GM12878 (cell line): ENCODE measurements at regions not wholly inside any gene's neighbourhood (a gene's known extent, or its start where the extent isn't known, plus 50 kb on each side); places are given as distances from the start of the nearest gene placed in this dataset.

ENCODE experiments used
- ATAC-seq: fragments of 200-7000 bp; cut with Tn5 transposase; 3 replicates; pipeline ENCODE4 v1.9.1; 2020; ENCODE audit warnings: mild to moderate bottlenecking, moderate library complexity
- BruUV-seq: library from RNA; stranded (reverse); fragments of 400-500 nt; replicated peaks from 2 replicates; lab custom pipeline; 2021; lab: Mats Ljungman, UMichigan
- CTCF ChIA-PET: fragments of 300-600 bp; sonication (Branson Sonifier 250); formaldehyde crosslinking; extraction: SDS; loops from one replicate; lab custom pipeline; 2021; ENCODE audit warnings: inconsistent platforms; lab: Yijun Ruan, JAX
- POLR2A ChIA-PET: fragments of 350-600 bp; formaldehyde crosslinking; extraction: SDS; loops from one replicate; lab custom pipeline; 2021; ENCODE audit warnings: inconsistent platforms; lab: Charles Lee
- RAD21 ChIA-PET: fragments of 300-600 bp; sonication (Branson Sonifier 250); formaldehyde crosslinking; loops from one replicate; lab custom pipeline; 2023; ENCODE audit warnings: antibody characterized with exemption; ENCODE audit not compliant: unreplicated experiment; lab: Charles Lee
- SMC1A ChIA-PET: fragments of 300-600 bp; sonication (Branson Sonifier 250); formaldehyde crosslinking; loops from one replicate; lab custom pipeline; 2023; ENCODE audit not compliant: unreplicated experiment, uncharacterized antibody; lab: Charles Lee
- DNase-seq: peaks from one replicate; pipeline ENCODE4 v3.0.0-alpha.2; 2011; ENCODE audit warnings: low read depth, low spot score
- FAIRE-seq: peaks from 3 replicates; lab custom pipeline; 2011; peaks lifted over from hg19 to GRCh38; lab: Jason Lieb, UNC
- H2AFZ ChIP-seq: 2 replicates; pipeline ENCODE4 v1.6.0; 2011; ENCODE audit warnings: low read depth, low read length, control low read depth; ENCODE audit not compliant: control insufficient read depth
- H3K27ac ChIP-seq: 2 replicates; pipeline ENCODE4 v1.5.1; 2011; ENCODE audit warnings: control low read depth; ENCODE audit not compliant: control insufficient read depth, insufficient read depth
- H3K27me3 ChIP-seq, 2 experiments: replicated peaks in 1 of 2; 2 replicates each; pipeline versions ENCODE4 v1.6.0 to v1.6.1; 2011; ENCODE audit warnings: low read length in 1 of 2; ENCODE audit not compliant: control insufficient read depth in 2 of 2, insufficient read depth in 2 of 2
- H3K36me3 ChIP-seq, 2 experiments: 2 replicates each; pipeline ENCODE4 v1.5.1; 2011; ENCODE audit warnings: low read length in 1 of 2; ENCODE audit not compliant: control insufficient read depth in 2 of 2, insufficient read depth in 2 of 2
- H3K4me1 ChIP-seq: 2 replicates; pipeline ENCODE4 v1.6.1; 2011; ENCODE audit warnings: mild to moderate bottlenecking, low read length, moderate library complexity, mixed read lengths; ENCODE audit not compliant: control insufficient read depth, insufficient read depth
- H3K4me2 ChIP-seq: 2 replicates; pipeline ENCODE4 v1.6.0; 2011; ENCODE audit warnings: control low read depth; ENCODE audit not compliant: control insufficient read depth, insufficient read depth
- H3K4me3 ChIP-seq: fragments of 200-600 bp; sonication (generic); 2 replicates; pipeline ENCODE4 v1.5.1; 2016
- H3K79me2 ChIP-seq: 2 replicates; pipeline ENCODE4 v1.6.0; 2011; ENCODE audit warnings: low read length; ENCODE audit not compliant: control insufficient read depth, insufficient read depth
- H3K9ac ChIP-seq: 2 replicates; pipeline ENCODE4 v1.8.0; 2011; ENCODE audit warnings: low read length, control low read depth, mixed read lengths; ENCODE audit not compliant: control insufficient read depth, insufficient read depth
- H3K9me3 ChIP-seq: replicated peaks from 3 replicates; pipeline ENCODE4 v1.5.1; 2011; ENCODE audit warnings: mild to moderate bottlenecking, low read length; ENCODE audit not compliant: control insufficient read depth, insufficient read depth
- H4K20me1 ChIP-seq: 2 replicates; pipeline ENCODE4 v1.6.0; 2011; ENCODE audit not compliant: control insufficient read depth, insufficient read depth
- CREB1 ChIP-seq: IDR thresholded peaks from 2 replicates; pipeline ENCODE4 v1.6.1; 2012; ENCODE audit warnings: low read depth, mild to moderate bottlenecking, inconsistent platforms
- CTCF ChIP-seq, 3 experiments: IDR thresholded peaks in 2 of 3; conservative IDR thresholded peaks in 1 of 3; 2 replicates each; pipeline ENCODE4 v1.5.1; 2011; ENCODE audit warnings: low read depth in 3 of 3, low read length in 3 of 3, mild to moderate bottlenecking in 3 of 3, control low read depth in 2 of 3, moderate library complexity in 2 of 3, inconsistent platforms in 1 of 3, mixed read lengths in 1 of 3; ENCODE audit not compliant: control insufficient read depth in 2 of 3, insufficient read depth in 1 of 3; ENCODE audit errors: extremely low read depth in 1 of 3
- E2F8 ChIP-seq: fragments of 450-650 bp; IDR thresholded peaks from 2 replicates; pipeline ENCODE4 v1.6.1; 2018; ENCODE audit warnings: mild to moderate bottlenecking, low read depth, moderate library complexity; ENCODE audit not compliant: partially characterized antibody
- HDGF ChIP-seq: fragments of 450-650 bp; IDR thresholded peaks from 2 replicates; pipeline ENCODE4 v1.6.1; 2016; ENCODE audit warnings: antibody characterized with exemption
- KDM1A ChIP-seq: fragments of 200-600 bp; sonication (generic); IDR thresholded peaks from 2 replicates; pipeline ENCODE4 v1.6.1; 2016; ENCODE audit warnings: borderline replicate concordance
- MYB ChIP-seq: fragments of 150-350 bp; IDR thresholded peaks from 2 replicates; pipeline ENCODE4 v1.6.1; 2014; ENCODE audit warnings: mild to moderate bottlenecking, low read depth, low read length, borderline replicate concordance
- NFIC ChIP-seq: IDR thresholded peaks from 2 replicates; pipeline ENCODE4 v1.6.1; 2012; ENCODE audit warnings: low read depth, mild to moderate bottlenecking, inconsistent platforms, low read length, moderate library complexity
- NR2C2 ChIP-seq: IDR thresholded peaks from 2 replicates; pipeline ENCODE4 v1.6.1; 2011; ENCODE audit warnings: borderline replicate concordance, low read depth; ENCODE audit not compliant: control insufficient read depth, insufficient read length
- PAX8 ChIP-seq: fragments of 450-650 bp; IDR thresholded peaks from 2 replicates; pipeline ENCODE4 v1.6.1; 2017; ENCODE audit warnings: mild to moderate bottlenecking, moderate library complexity
- RB1 ChIP-seq: fragments of 450-650 bp; formaldehyde crosslinking; IDR thresholded peaks from 2 replicates; pipeline ENCODE4 v1.6.1; 2017; ENCODE audit warnings: mild to moderate bottlenecking, borderline replicate concordance
- RBBP5 ChIP-seq: fragments of 200-600 bp; sonication (generic); conservative IDR thresholded peaks from 2 replicates; pipeline ENCODE4 v1.6.1; 2016
- SREBF2 ChIP-seq: IDR thresholded peaks from 2 replicates; pipeline ENCODE4 v1.6.1; 2012; ENCODE audit warnings: mild to moderate bottlenecking, low read length
- SRF ChIP-seq, 2 experiments: IDR thresholded peaks; 2 replicates each; pipeline ENCODE4 v1.6.1; 2011; ENCODE audit warnings: low read depth in 2 of 2, low read length in 2 of 2, mild to moderate bottlenecking in 1 of 2, moderate library complexity in 1 of 2
- ZZZ3 ChIP-seq: IDR thresholded peaks from 2 replicates; pipeline ENCODE4 v1.6.1; 2011; ENCODE audit warnings: low read depth; ENCODE audit not compliant: control insufficient read depth, insufficient read length
- whole genome bisulfite sequencing: methylation state at CpG from one replicate; pipeline ENCODE4 v1.1.6; 2016; ENCODE audit warnings: low lambda C conversion rate; ENCODE audit not compliant: insufficient replicate concordance, insufficient coverage; ENCODE audit errors: missing lambda C conversion rate; 5-methylcytosine and 5-hydroxymethylcytosine counted together
- in situ Hi-C: fragments of 300-500 bp; cut with MboI; formaldehyde crosslinking; loops from 9 replicates; pipeline ENCODE4 v1.14.3; 2018; ENCODE audit warnings: mixed read lengths
- intact Hi-C: fragments of 100-400 bp; cut with micrococcal nuclease; formaldehyde crosslinking; loops from one replicate; pipeline ENCODE4 v1.14.2; 2022; ENCODE audit not compliant: unreplicated experiment
- TF ChIP-seq, protein P1 (sequence below): fragments of 450-650 bp; IDR thresholded peaks from 2 replicates; pipeline ENCODE4 v1.6.1; 2018; ENCODE audit warnings: borderline replicate concordance, mild to moderate bottlenecking; ENCODE audit not compliant: partially characterized antibody
- TF ChIP-seq, protein P2 (sequence below): IDR thresholded peaks from 2 replicates; pipeline ENCODE4 v1.6.1; 2011; ENCODE audit warnings: borderline replicate concordance, low read depth, mild to moderate bottlenecking, moderate library complexity, mixed read lengths, low read length; ENCODE audit not compliant: insufficient read depth; ENCODE audit errors: extremely low read length

- TF ChIP-seq CTCF (IDR thresholded peaks at IDR 0.05 in 2 of 3, conservative IDR thresholded peaks at IDR 0.05 in 1 of 3; ENCODE audit: control insufficient read depth in 2 of 3, extremely low read depth in 1 of 3, insufficient read depth in 1 of 3, low read depth in 3 of 3, low read length in 3 of 3) (no peak), CREB1 (no peak), KDM1A (no peak)
These were observed 65.3 kb upstream of the LRFN5 start (continued) for GRCh38 chr14:41541333-41541732.

- Histone ChIP-seq H2AFZ (no peak overlapping the region), H3K36me3 (no peaks in the 10 kb centered on the region), H3K4me1 (no peaks in the 10 kb centered on the region), H3K9me3 (no peaks in the 10 kb centered on the region), H3K4me3 (no peak overlapping the region), H3K9ac (no peak overlapping the region), H3K79me2 (no peaks in the 10 kb centered on the region), H3K27me3 (no peaks in the 10 kb centered on the region), H3K27ac (no peak overlapping the region), H3K4me2 (no peak overlapping the region), H4K20me1 (no peaks in the 10 kb centered on the region)
- DNase-seq (no peak), ATAC-seq (no peak), FAIRE-seq (no peak)
- RAD21 ChIA-PET, result no interaction called here
- SMC1A ChIA-PET, result no interaction called here
- in situ Hi-C loops (no loop called here), intact Hi-C loops (no loop called here)
- CTCF ChIA-PET, result no interaction called here
- POLR2A ChIA-PET, result no interaction called here
- BruUV-seq, result no TSS peak
- WGBS, result 44% methylated on average over 2 of the region's 2 CpGs
- TF ChIP-seq NFIC (no peak), SRF (IDR thresholded peaks at IDR 0.05; ENCODE audit: low read depth in 2 of 2, low read length in 2 of 2) (no peak), MYB (no peak), HDGF (no peak), SREBF2 (no peak), RB1 (no peak), PAX8 (no peak), E2F8 (no peak), RBBP5 (no peak), NR2C2 (no peak), ZZZ3 (no peak)
- TF ChIP-seq, protein P1, sequence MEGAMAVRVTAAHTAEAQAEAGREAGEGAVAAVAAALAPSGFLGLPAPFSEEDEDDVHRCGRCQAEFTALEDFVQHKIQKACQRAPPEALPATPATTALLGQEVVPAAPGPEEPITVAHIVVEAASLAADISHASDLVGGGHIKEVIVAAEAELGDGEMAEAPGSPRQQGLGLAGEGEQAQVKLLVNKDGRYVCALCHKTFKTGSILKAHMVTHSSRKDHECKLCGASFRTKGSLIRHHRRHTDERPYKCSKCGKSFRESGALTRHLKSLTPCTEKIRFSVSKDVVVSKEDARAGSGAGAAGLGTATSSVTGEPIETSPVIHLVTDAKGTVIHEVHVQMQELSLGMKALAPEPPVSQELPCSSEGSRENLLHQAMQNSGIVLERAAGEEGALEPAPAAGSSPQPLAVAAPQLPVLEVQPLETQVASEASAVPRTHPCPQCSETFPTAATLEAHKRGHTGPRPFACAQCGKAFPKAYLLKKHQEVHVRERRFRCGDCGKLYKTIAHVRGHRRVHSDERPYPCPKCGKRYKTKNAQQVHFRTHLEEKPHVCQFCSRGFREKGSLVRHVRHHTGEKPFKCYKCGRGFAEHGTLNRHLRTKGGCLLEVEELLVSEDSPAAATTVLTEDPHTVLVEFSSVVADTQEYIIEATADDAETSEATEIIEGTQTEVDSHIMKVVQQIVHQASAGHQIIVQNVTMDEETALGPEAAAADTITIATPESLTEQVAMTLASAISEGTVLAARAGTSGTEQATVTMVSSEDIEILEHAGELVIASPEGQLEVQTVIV, result no peak
- TF ChIP-seq, protein P2, sequence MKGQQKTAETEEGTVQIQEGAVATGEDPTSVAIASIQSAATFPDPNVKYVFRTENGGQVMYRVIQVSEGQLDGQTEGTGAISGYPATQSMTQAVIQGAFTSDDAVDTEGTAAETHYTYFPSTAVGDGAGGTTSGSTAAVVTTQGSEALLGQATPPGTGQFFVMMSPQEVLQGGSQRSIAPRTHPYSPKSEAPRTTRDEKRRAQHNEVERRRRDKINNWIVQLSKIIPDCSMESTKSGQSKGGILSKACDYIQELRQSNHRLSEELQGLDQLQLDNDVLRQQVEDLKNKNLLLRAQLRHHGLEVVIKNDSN, result no peak
These were observed 74.4 kb upstream of the LRFN5 start for GRCh38 chr14:41532255-41532654.
